Right lobe of liver (tissue), 6 donors: ENCODE measurements at regions not wholly inside any gene's neighbourhood (a gene's known extent, or its start where the extent isn't known, plus 50 kb on each side); places are given as distances from the start of the nearest gene placed in this dataset.
A peak's percentile ranks its signal among the peaks of the same experiment; 100 is the strongest.

ENCODE experiments used
- ATAC-seq, 4 donors: fragments of 200-7000 bp; cut with Tn5 transposase; one replicate each; pipeline ENCODE4 v1.9.1; 2020; ENCODE audit warnings: mild to moderate bottlenecking in 4 of 4, moderate library complexity in 4 of 4
- DNase-seq, 3 donors: peaks; one replicate each; pipeline ENCODE4 v3.0.0-alpha.2; 2020
- H3K27ac ChIP-seq, 3 donors: fragments of 200-600 bp; one replicate each; pipeline ENCODE4 v1.8.0; 2022
- H3K27me3 ChIP-seq, 2 donors: fragments of 200-600 bp; one replicate each; pipeline ENCODE4 v1.8.0; 2022
- H3K36me3 ChIP-seq, 4 donors: fragments of 200-600 bp; sonication (generic) in 1 of 4; one replicate each; pipeline versions ENCODE4 v1.5.1 to v1.8.0; 2017 to 2022; ENCODE audit warnings: control low read depth in 1 of 4
- H3K4me1 ChIP-seq, 4 donors: fragments of 200-600 bp; sonication (generic) in 1 of 4; one replicate each; pipeline versions ENCODE4 v1.5.1 to v1.8.0; 2017 to 2022; ENCODE audit warnings: control low read depth in 1 of 4
- H3K4me3 ChIP-seq, 3 donors: fragments of 200-600 bp; one replicate each; pipeline ENCODE4 v1.8.0; 2022
- H3K9me3 ChIP-seq, 4 donors: fragments of 200-600 bp; sonication (generic) in 1 of 4; one replicate each; pipeline versions ENCODE4 v1.5.1 to v1.8.0; 2017 to 2022; ENCODE audit warnings: control low read depth in 1 of 4
- CTCF ChIP-seq, 4 donors: fragments of 200-600 bp in 3 of 4; fragments of 450-650 bp in 1 of 4; IDR thresholded peaks; one replicate each; pipeline versions ENCODE4 v1.5.1 to v1.8.0; 2016 to 2022; ENCODE audit warnings: antibody characterized with exemption in 4 of 4, mild to moderate bottlenecking in 2 of 4
- POLR2A ChIP-seq: fragments of 450-650 bp; IDR thresholded peaks from one replicate; pipeline ENCODE4 v1.6.1; 2017; ENCODE audit warnings: antibody characterized with exemption, mild to moderate bottlenecking
- WGBS: methylation state at CpG from one replicate; pipeline ENCODE4 v1.1.6; 2018; ENCODE audit warnings: low coverage, low lambda C conversion rate; ENCODE audit not compliant: insufficient coverage; ENCODE audit errors: missing lambda C conversion rate; 5-methylcytosine and 5-hydroxymethylcytosine counted together
- intact Hi-C, 2 donors: fragments of 100-400 bp; cut with DNase I; formaldehyde crosslinking; loops; one replicate each; pipeline versions ENCODE4 v1.11.2 to v1.14.1; 2022
- donor health status: DM: no; HTN: yes; CAD: no.
- donor health status: DM: no; HTN: no; CAD: no.
- donor health status: DM: no; HTN: no; CAD: no.
- donor health status: DM: no; HTN: yes; CAD: no.
- donor health status: DM: no; HTN: yes; CAD: no.

- Histone ChIP-seq H3K27ac (no peak overlapping the region), H3K36me3 (no peaks in the 10 kb centered on the region), H3K9me3 (no peaks in the 10 kb centered on the region), H3K4me3 (no peak overlapping the region), H3K4me1 (peaks cover 0 to 7% (median 3%) of the 10 kb centered on the region in 4 donors), H3K27me3 (no peaks in the 10 kb centered on the region)
- ATAC-seq (no peak), DNase-seq (no peak)
- WGBS = 97% methylated on average over 2 of the region's 3 CpGs
- intact Hi-C loops = no loop called here
- TF ChIP-seq POLR2A (no peak), CTCF (IDR thresholded peaks at IDR 0.05) (no peak)
These were observed 126.8 kb upstream of the SLC35B3 start for GRCh38 chr6:8562125-8562524.

DNA sequence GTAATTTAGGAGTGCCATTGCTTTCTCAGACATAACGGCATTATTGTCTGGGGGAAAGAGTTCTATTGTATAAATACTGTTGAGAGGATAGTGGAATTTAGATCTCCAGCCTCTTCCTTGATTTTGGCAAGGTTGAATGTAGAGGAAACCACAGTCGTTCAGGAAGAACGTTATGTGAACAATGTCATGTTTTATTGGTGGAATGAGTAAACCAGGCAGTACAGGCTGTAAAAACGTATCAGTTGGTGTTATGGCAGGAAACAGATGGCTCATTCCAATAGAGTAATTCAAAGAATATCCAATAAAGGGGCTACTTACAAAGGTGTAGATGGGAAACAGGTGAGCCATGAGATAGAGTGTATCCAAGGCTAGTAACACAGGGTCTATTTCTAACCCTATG lies 123.6 kb upstream of the SLC35B3 start:
- TF ChIP-seq CTCF (IDR thresholded peaks at IDR 0.05) (no peak), POLR2A (no peak)
- Histone ChIP-seq H3K27ac (no peak overlapping the region), H3K36me3 (no peaks in the 10 kb centered on the region), H3K4me1 (peaks cover 0 to 18% (median 5%) of the 10 kb centered on the region in 4 donors), H3K27me3 (no peaks in the 10 kb centered on the region), H3K4me3 (no peak overlapping the region), H3K9me3 (no peaks in the 10 kb centered on the region)
- intact Hi-C loops = no loop called here
- DNase-seq = no peak
- ATAC-seq = no peak
- WGBS = 56% methylated on average over 4 of the region's 4 CpGs

DNA sequence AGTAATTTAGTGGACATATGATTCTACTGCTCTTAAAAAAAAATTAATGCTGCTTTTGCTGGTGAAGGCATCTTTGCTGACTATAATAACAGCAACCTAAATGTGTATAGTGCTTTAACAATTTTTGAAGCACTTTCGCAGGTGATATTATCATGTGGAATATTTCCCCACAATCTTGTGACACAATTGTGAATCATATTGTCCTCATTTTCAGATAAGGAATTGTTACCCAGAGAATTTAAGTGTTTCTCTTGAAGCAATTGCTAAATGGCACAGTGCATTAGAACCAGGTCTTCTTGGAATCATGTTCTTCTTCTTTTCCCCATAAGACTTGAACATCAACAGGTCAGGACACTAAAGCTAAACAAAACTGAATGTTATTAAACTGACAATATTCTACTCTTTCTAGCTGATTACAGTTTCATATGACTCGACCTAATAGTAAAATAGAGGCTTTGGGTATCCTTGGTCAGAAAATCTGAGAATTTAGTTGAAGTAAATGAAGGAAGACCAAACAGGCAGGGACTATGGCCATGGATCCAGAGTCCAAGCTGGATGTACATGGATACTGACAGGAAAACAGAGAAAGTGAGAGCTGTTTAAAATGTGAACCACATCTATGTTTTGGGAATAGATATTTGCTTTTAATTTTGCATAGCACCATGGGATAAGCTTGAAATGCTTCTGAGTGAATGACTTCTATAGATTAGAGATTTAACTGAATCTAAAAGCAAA lies 121.8 kb upstream of the SLC35B3 start:
- no peaks in the 10 kb centered on the region for H3K36me3 ChIP-seq
- peaks cover 0 to 18% (median 5%) of the 10 kb centered on the region in 4 donors for H3K4me1 ChIP-seq
- TF ChIP-seq POLR2A (no peak), CTCF (IDR thresholded peaks at IDR 0.05) (no peak)
- H3K27me3 ChIP-seq = no peaks in the 10 kb centered on the region
- peak overlapping the region; percentile 52 to 76 (median 64) for H3K27ac ChIP-seq
- intact Hi-C loops = no loop called here
- DNase-seq (no peak), ATAC-seq (peak in 2 of 4 donors; percentile 26 to 32)
- 42% methylated on average over 2 of the region's 2 CpGs for WGBS
- no peaks in the 10 kb centered on the region for H3K9me3 ChIP-seq
- no peak overlapping the region for H3K4me3 ChIP-seq

GRCh38 chr6:8556370-8557013 lies 121.1 kb upstream of the SLC35B3 start:
- no peaks in the 10 kb centered on the region for H3K27me3 ChIP-seq
- H3K4me3 ChIP-seq = no peak overlapping the region
- no peaks in the 10 kb centered on the region for H3K36me3 ChIP-seq
- H3K9me3 ChIP-seq = no peaks in the 10 kb centered on the region
- DNase-seq = no peak
- H3K27ac ChIP-seq = peak overlapping the region; percentile 52 to 76 (median 64)
- intact Hi-C loops = no loop called here
- TF ChIP-seq CTCF (IDR thresholded peaks at IDR 0.05) = no peak
- no peak for TF ChIP-seq POLR2A
- ATAC-seq = peak; percentile 84 to 94 (median 89)
- H3K4me1 ChIP-seq = peaks cover 0 to 18% (median 8%) of the 10 kb centered on the region in 4 donors
- whole genome bisulfite sequencing = 25% methylated on average over 1 of the region's 1 CpG
